HEK293 (cell line): ENCODE measurements at regions not wholly inside any gene's neighbourhood (a gene's known extent, or its start where the extent isn't known, plus 50 kb on each side); places are given as distances from the start of the nearest gene placed in this dataset.

Experiments
- CTCF ChIA-PET: fragments of 350-600 bp; formaldehyde crosslinking; extraction: SDS; loops from one replicate; lab custom pipeline; 2021; ENCODE audit warnings: antibody characterized with exemption; lab: Yijun Ruan, JAX
- POLR2A ChIA-PET: fragments of 300-600 bp; formaldehyde crosslinking; extraction: SDS; loops from one replicate; lab custom pipeline; 2020; ENCODE audit warnings: antibody characterized with exemption, inconsistent platforms; lab: Yijun Ruan, JAX
- H3K27ac ChIP-seq: fragments of 200-500 bp; sonication (Bioruptor generic); 2 replicates; pipeline ENCODE4 v1.5.1; 2014; ENCODE audit warnings: low read depth, low read length, control low read depth, inconsistent platforms; ENCODE audit errors: extremely low read depth
- H3K36me3 ChIP-seq, 2 experiments: fragments of 200-500 bp in 1 of 2; sonication (Bioruptor generic) in 1 of 2; 1 replicate in 1 of 2; 2 replicates in 1 of 2; pipeline ENCODE4 v1.5.1; 2014 to 2017; ENCODE audit warnings: inconsistent platforms in 2 of 2, low read length in 2 of 2; ENCODE audit not compliant: control insufficient read depth in 2 of 2, insufficient read depth in 1 of 2
- H3K4me1 ChIP-seq: fragments of 200-500 bp; sonication (Bioruptor generic); 2 replicates; pipeline ENCODE4 v1.5.1; 2014; ENCODE audit warnings: mild to moderate bottlenecking, low read length, inconsistent platforms; ENCODE audit not compliant: control insufficient read depth, insufficient read depth
- H3K4me3 ChIP-seq: 2 replicates; pipeline ENCODE4 v1.5.1; 2011; ENCODE audit warnings: low read depth, mild to moderate bottlenecking, control low read depth, low read length, moderate library complexity
- H3K9me3 ChIP-seq: fragments of 200-500 bp; sonication (Bioruptor generic); 2 replicates; pipeline ENCODE4 v1.5.1; 2014; ENCODE audit warnings: low read depth, low read length, inconsistent platforms; ENCODE audit not compliant: control insufficient read depth, insufficient read depth
- PRDM4 ChIP-seq: fragments of 450-650 bp; formaldehyde crosslinking; IDR thresholded peaks from 2 replicates; pipeline ENCODE4 v1.5.1; 2017; ENCODE audit warnings: missing biosample characterization, missing genetic modification characterization
- SP3 ChIP-seq: fragments of 450-650 bp; formaldehyde crosslinking; IDR thresholded peaks from 2 replicates; pipeline ENCODE4 v1.5.1; 2016; ENCODE audit warnings: missing biosample characterization, missing genetic modification characterization
- ZBTB10 ChIP-seq: fragments of 450-650 bp; formaldehyde crosslinking; IDR thresholded peaks from 2 replicates; pipeline ENCODE4 v1.5.1; 2016; ENCODE audit warnings: missing biosample characterization, missing genetic modification characterization
- ZBTB7A ChIP-seq: fragments of 450-650 bp; formaldehyde crosslinking; IDR thresholded peaks from 2 replicates; pipeline ENCODE4 v1.5.1; 2016; ENCODE audit warnings: low read depth, missing biosample characterization, missing genetic modification characterization
- ZFP41 ChIP-seq: fragments of 450-650 bp; formaldehyde crosslinking; IDR thresholded peaks from 2 replicates; pipeline ENCODE4 v1.5.1; 2016; ENCODE audit warnings: missing biosample characterization, missing genetic modification characterization, borderline replicate concordance
- ZNF114 ChIP-seq: fragments of 450-650 bp; formaldehyde crosslinking; IDR thresholded peaks from 2 replicates; pipeline ENCODE4 v1.5.0; 2017; ENCODE audit warnings: missing biosample characterization, missing genetic modification characterization
- ZNF138 ChIP-seq: fragments of 450-650 bp; formaldehyde crosslinking; IDR thresholded peaks from 2 replicates; pipeline ENCODE4 v1.5.1; 2016; ENCODE audit warnings: missing biosample characterization, missing genetic modification characterization, borderline replicate concordance
- ZNF2 ChIP-seq: fragments of 450-650 bp; formaldehyde crosslinking; IDR thresholded peaks from 2 replicates; pipeline ENCODE4 v1.5.1; 2016; ENCODE audit warnings: missing biosample characterization, missing genetic modification characterization
- ZNF211 ChIP-seq: fragments of 450-650 bp; formaldehyde crosslinking; IDR thresholded peaks from 2 replicates; pipeline ENCODE4 v1.5.1; 2016; ENCODE audit warnings: low read depth, missing biosample characterization, missing genetic modification characterization
- ZNF26 ChIP-seq: fragments of 450-650 bp; formaldehyde crosslinking; IDR thresholded peaks from 2 replicates; pipeline ENCODE4 v1.5.1; 2016; ENCODE audit warnings: missing biosample characterization, missing genetic modification characterization
- ZNF394 ChIP-seq: fragments of 450-650 bp; formaldehyde crosslinking; IDR thresholded peaks from 2 replicates; pipeline ENCODE4 v1.5.1; 2016; ENCODE audit warnings: missing biosample characterization, missing genetic modification characterization, mild to moderate bottlenecking, moderate library complexity, borderline replicate concordance
- ZNF518A ChIP-seq: fragments of 450-650 bp; formaldehyde crosslinking; conservative IDR thresholded peaks from 2 replicates; pipeline ENCODE4 v1.5.1; 2016; ENCODE audit warnings: low read depth, missing biosample characterization, missing genetic modification characterization
- ZNF529 ChIP-seq: fragments of 450-650 bp; formaldehyde crosslinking; IDR thresholded peaks from 2 replicates; pipeline ENCODE4 v1.5.1; 2017; ENCODE audit warnings: missing genetic modification characterization, missing biosample characterization; ENCODE audit not compliant: insufficient replicate concordance
- ZNF660 ChIP-seq: fragments of 450-650 bp; IDR thresholded peaks from 2 replicates; pipeline ENCODE4 v1.5.1; 2018; ENCODE audit warnings: missing biosample characterization, mild to moderate bottlenecking, missing genetic modification characterization
- ZNF692 ChIP-seq: fragments of 450-650 bp; formaldehyde crosslinking; IDR thresholded peaks from 2 replicates; pipeline ENCODE4 v1.5.1; 2016; ENCODE audit warnings: missing biosample characterization, missing genetic modification characterization
- ZNF776 ChIP-seq: fragments of 450-650 bp; formaldehyde crosslinking; IDR thresholded peaks from 2 replicates; pipeline ENCODE4 v1.5.0; 2017; ENCODE audit warnings: missing biosample characterization, missing genetic modification characterization, borderline replicate concordance
- ZNF830 ChIP-seq: fragments of 450-650 bp; IDR thresholded peaks from 2 replicates; pipeline ENCODE4 v1.5.0; 2018; ENCODE audit warnings: missing biosample characterization, missing genetic modification characterization, low read depth, mild to moderate bottlenecking, moderate library complexity
- TF ChIP-seq, protein P1 (sequence below): fragments of 450-650 bp; formaldehyde crosslinking; IDR thresholded peaks from 2 replicates; pipeline ENCODE4 v1.5.1; 2016; ENCODE audit warnings: missing biosample characterization, missing genetic modification characterization, low read depth
- TF ChIP-seq, protein P2 (sequence below): fragments of 450-650 bp; formaldehyde crosslinking; IDR thresholded peaks from 2 replicates; pipeline ENCODE4 v1.5.1; 2016; ENCODE audit warnings: missing biosample characterization, missing genetic modification characterization

GRCh38 chr7:82757-83155, 109.6 kb upstream of the FAM20C start (continued):
- TF ChIP-seq ZNF138 (tag by site-specific recombination) (no peak), ZNF2 (tag by site-specific recombination) (no peak), ZNF26 (no peak), ZNF660 (no peak), ZNF394 (no peak)
- TF ChIP-seq, protein P1, sequence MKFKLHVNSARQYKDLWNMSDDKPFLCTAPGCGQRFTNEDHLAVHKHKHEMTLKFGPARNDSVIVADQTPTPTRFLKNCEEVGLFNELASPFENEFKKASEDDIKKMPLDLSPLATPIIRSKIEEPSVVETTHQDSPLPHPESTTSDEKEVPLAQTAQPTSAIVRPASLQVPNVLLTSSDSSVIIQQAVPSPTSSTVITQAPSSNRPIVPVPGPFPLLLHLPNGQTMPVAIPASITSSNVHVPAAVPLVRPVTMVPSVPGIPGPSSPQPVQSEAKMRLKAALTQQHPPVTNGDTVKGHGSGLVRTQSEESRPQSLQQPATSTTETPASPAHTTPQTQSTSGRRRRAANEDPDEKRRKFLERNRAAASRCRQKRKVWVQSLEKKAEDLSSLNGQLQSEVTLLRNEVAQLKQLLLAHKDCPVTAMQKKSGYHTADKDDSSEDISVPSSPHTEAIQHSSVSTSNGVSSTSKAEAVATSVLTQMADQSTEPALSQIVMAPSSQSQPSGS (tag by site-specific recombination), result no peak

- Histone ChIP-seq H3K4me3 (no peak overlapping the region), H3K27ac (no peak overlapping the region), H3K9me3 (no peaks in the 10 kb centered on the region), H3K4me1 (no peaks in the 10 kb centered on the region), H3K36me3 (no peaks in the 10 kb centered on the region)
- ChIA-PET POLR2A (interaction anchor here (0.5 kb wide), 1 partner anchor 38 kb away, joined by 5 read pairs; no protein-coding TSS in a partner anchor), CTCF (no interaction called here)
- no peak for TF ChIP-seq ZNF692 (tag by site-specific recombination)
- TF ChIP-seq SP3 (tag by site-specific recombination), result no peak
- TF ChIP-seq ZNF776, result no peak
- no peak for TF ChIP-seq ZNF2 (tag by site-specific recombination)
- TF ChIP-seq, protein P2, sequence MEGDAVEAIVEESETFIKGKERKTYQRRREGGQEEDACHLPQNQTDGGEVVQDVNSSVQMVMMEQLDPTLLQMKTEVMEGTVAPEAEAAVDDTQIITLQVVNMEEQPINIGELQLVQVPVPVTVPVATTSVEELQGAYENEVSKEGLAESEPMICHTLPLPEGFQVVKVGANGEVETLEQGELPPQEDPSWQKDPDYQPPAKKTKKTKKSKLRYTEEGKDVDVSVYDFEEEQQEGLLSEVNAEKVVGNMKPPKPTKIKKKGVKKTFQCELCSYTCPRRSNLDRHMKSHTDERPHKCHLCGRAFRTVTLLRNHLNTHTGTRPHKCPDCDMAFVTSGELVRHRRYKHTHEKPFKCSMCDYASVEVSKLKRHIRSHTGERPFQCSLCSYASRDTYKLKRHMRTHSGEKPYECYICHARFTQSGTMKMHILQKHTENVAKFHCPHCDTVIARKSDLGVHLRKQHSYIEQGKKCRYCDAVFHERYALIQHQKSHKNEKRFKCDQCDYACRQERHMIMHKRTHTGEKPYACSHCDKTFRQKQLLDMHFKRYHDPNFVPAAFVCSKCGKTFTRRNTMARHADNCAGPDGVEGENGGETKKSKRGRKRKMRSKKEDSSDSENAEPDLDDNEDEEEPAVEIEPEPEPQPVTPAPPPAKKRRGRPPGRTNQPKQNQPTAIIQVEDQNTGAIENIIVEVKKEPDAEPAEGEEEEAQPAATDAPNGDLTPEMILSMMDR (tag by site-specific recombination), result no peak
- no peak for TF ChIP-seq ZBTB7A (tag by site-specific recombination)
- no peak for TF ChIP-seq ZFP41
- TF ChIP-seq ZNF830, result no peak
- TF ChIP-seq PRDM4 (tag by site-specific recombination), result no peak
- no peak for TF ChIP-seq ZNF529 (tag by site-specific recombination)
- no peak for TF ChIP-seq ZNF114 (tag by site-specific recombination)
- TF ChIP-seq ZNF211 (tag by site-specific recombination), result no peak
- no peak for TF ChIP-seq ZBTB10 (tag by site-specific recombination)
- TF ChIP-seq ZNF518A (tag by site-specific recombination), result no peak
Measured at GRCh38 chr7:83441-83840, 108.9 kb upstream of the FAM20C start.
